ENCODE measurements at regions not wholly inside any gene's neighbourhood (a gene's known extent, or its start where the extent isn't known, plus 50 kb on each side); places are given as distances from the start of the nearest gene placed in this dataset.

GRCh38 chr4:159434871-159435241 lies 332.0 kb downstream of the RAPGEF2 start:
- intact Hi-C loops (cut with DNase I): no loop called here
- DNase-seq: no peak
- no peak for TF ChIP-seq EP300 (IDR thresholded peaks at IDR 0.05)
- TF ChIP-seq CTCF (IDR thresholded peaks at IDR 0.05): no peak
- no peak for TF ChIP-seq POLR2A (IDR thresholded peaks at IDR 0.05)
- Histone ChIP-seq H3K36me3 (no peaks in the 10 kb centered on the region), H3K4me1 (ENCODE audit: insufficient read depth) (no peaks in the 10 kb centered on the region), H3K4me3 (no peak overlapping the region), H3K9me3 (no peaks in the 10 kb centered on the region), H3K27me3 (no peaks in the 10 kb centered on the region), H3K27ac (no peak overlapping the region)
- WGBS, 3 donors: 94 to 96% (median 95%) methylated on average over 8 of the region's 8 CpGs

GRCh38 chr4:159435561-159436023 lies 332.7 kb downstream of the RAPGEF2 start:
- H3K4me3 ChIP-seq: no peak overlapping the region
- H3K27me3 ChIP-seq: no peaks in the 10 kb centered on the region
- no peak overlapping the region for H3K27ac ChIP-seq
- 88 to 93% (median 88%) methylated on average over 3 of the region's 3 CpGs for WGBS, 3 donors
- intact Hi-C loops (cut with DNase I): no loop called here
- no peaks in the 10 kb centered on the region for H3K9me3 ChIP-seq
- H3K4me1 ChIP-seq (ENCODE audit: insufficient read depth): no peaks in the 10 kb centered on the region
- no peaks in the 10 kb centered on the region for H3K36me3 ChIP-seq
- no peak for TF ChIP-seq POLR2A (IDR thresholded peaks at IDR 0.05)
- no peak for TF ChIP-seq CTCF (IDR thresholded peaks at IDR 0.05)
- TF ChIP-seq EP300 (IDR thresholded peaks at IDR 0.05): no peak
- DNase-seq: no peak

GRCh38 chr4:159443975-159444374 lies 341.1 kb downstream of the RAPGEF2 start:
- H3K9me3 ChIP-seq: no peaks in the 10 kb centered on the region
- 25 to 50% (median 28%) methylated on average over 3 of the region's 3 CpGs for WGBS, 3 donors
- H3K36me3 ChIP-seq: no peaks in the 10 kb centered on the region
- H3K4me3 ChIP-seq: no peak overlapping the region
- H3K27me3 ChIP-seq: no peaks in the 10 kb centered on the region
- H3K4me1 ChIP-seq (ENCODE audit: insufficient read depth): no peaks in the 10 kb centered on the region
- no peak overlapping the region for H3K27ac ChIP-seq
- no peak for DNase-seq
- intact Hi-C loops (cut with DNase I): no loop called here
- no peak for TF ChIP-seq EP300 (IDR thresholded peaks at IDR 0.05)

- Histone ChIP-seq H3K9me3 (no peaks in the 10 kb centered on the region), H3K4me1 (ENCODE audit: insufficient read depth) (no peaks in the 10 kb centered on the region), H3K27me3 (no peaks in the 10 kb centered on the region), H3K36me3 (no peaks in the 10 kb centered on the region), H3K27ac (no peak overlapping the region), H3K4me3 (no peak overlapping the region)
- DNase-seq: no peak
- no peak for TF ChIP-seq POLR2A (IDR thresholded peaks at IDR 0.05)
- TF ChIP-seq CTCF (IDR thresholded peaks at IDR 0.05): no peak
- TF ChIP-seq EP300 (IDR thresholded peaks at IDR 0.05): no peak
- 56 to 80% (median 72%) methylated on average over 1 of the region's 1 CpG for WGBS, 3 donors
- intact Hi-C loops (cut with DNase I): no loop called here
Measured at GRCh38 chr4:159444678-159445077, 341.8 kb downstream of the RAPGEF2 start.

- intact Hi-C loops (cut with DNase I): no loop called here
Measured at GRCh38 chr4:159445692-159446091, 342.8 kb downstream of the RAPGEF2 start.

More at GRCh38 chr4:159445692-159446091, 342.8 kb downstream of the RAPGEF2 start:
- H3K27me3 ChIP-seq: no peaks in the 10 kb centered on the region
- TF ChIP-seq CTCF (IDR thresholded peaks at IDR 0.05) (no peak), POLR2A (IDR thresholded peaks at IDR 0.05) (no peak), EP300 (IDR thresholded peaks at IDR 0.05) (no peak)
- no peak for DNase-seq
- H3K9me3 ChIP-seq: no peaks in the 10 kb centered on the region
- H3K36me3 ChIP-seq: no peaks in the 10 kb centered on the region
- no peak overlapping the region for H3K27ac ChIP-seq
- no peak overlapping the region for H3K4me3 ChIP-seq
- H3K4me1 ChIP-seq (ENCODE audit: insufficient read depth): no peaks in the 10 kb centered on the region
- 80 to 92% (median 82%) methylated on average over 2 of the region's 2 CpGs for WGBS, 3 donors

All from ovary (tissue), 7 donors.